Peyer's patch (tissue), 4 donors: ENCODE measurements at regions not wholly inside any gene's neighbourhood (a gene's known extent, or its start where the extent isn't known, plus 50 kb on each side); places are given as distances from the start of the nearest gene placed in this dataset.

Experiments
- DNase-seq, 3 donors: peaks; one replicate each; pipeline ENCODE4 v3.0.0-alpha.2; 2017 to 2019
- H3K27ac ChIP-seq, 4 donors: fragments of 200-600 bp; sonication (generic); one replicate each; pipeline ENCODE4 v1.5.1; 2016 to 2019
- H3K27me3 ChIP-seq, 2 donors: fragments of 200-600 bp; sonication (generic); one replicate each; pipeline ENCODE4 v1.5.1; 2019
- H3K36me3 ChIP-seq, 3 donors: fragments of 200-600 bp; sonication (generic); one replicate each; pipeline ENCODE4 v1.5.1; 2016 to 2019
- H3K4me1 ChIP-seq, 4 donors: fragments of 200-600 bp; sonication (generic); one replicate each; pipeline ENCODE4 v1.5.1; 2016 to 2019
- H3K4me3 ChIP-seq, 4 donors: fragments of 200-600 bp; sonication (generic); 1 replicate in 3 of 4; 2 replicates in 1 of 4; pipeline ENCODE4 v1.5.1; 2016 to 2019; ENCODE audit warnings: mild to moderate bottlenecking in 1 of 4
- H3K9me3 ChIP-seq, 4 donors: fragments of 200-600 bp; sonication (generic); one replicate each; pipeline ENCODE4 v1.5.1; 2016 to 2019; ENCODE audit warnings: mild to moderate bottlenecking in 1 of 4
- POLR2A ChIP-seq, 2 donors: fragments of 450-650 bp; IDR thresholded peaks; one replicate each; pipeline ENCODE4 v1.5.1; 2017; ENCODE audit warnings: antibody characterized with exemption in 2 of 2, mild to moderate bottlenecking in 2 of 2, moderate library complexity in 2 of 2
- TF ChIP-seq, protein P1 (sequence below), 6 experiments: fragments of 450-650 bp in 4 of 6; fragments of 200-600 bp in 2 of 6; sonication (generic) in 1 of 6; IDR thresholded peaks; one replicate each; pipeline ENCODE4 v1.5.1; 2017 to 2019; ENCODE audit warnings: antibody characterized with exemption in 6 of 6, mild to moderate bottlenecking in 3 of 6, moderate library complexity in 1 of 6

- TF ChIP-seq, protein P1, sequence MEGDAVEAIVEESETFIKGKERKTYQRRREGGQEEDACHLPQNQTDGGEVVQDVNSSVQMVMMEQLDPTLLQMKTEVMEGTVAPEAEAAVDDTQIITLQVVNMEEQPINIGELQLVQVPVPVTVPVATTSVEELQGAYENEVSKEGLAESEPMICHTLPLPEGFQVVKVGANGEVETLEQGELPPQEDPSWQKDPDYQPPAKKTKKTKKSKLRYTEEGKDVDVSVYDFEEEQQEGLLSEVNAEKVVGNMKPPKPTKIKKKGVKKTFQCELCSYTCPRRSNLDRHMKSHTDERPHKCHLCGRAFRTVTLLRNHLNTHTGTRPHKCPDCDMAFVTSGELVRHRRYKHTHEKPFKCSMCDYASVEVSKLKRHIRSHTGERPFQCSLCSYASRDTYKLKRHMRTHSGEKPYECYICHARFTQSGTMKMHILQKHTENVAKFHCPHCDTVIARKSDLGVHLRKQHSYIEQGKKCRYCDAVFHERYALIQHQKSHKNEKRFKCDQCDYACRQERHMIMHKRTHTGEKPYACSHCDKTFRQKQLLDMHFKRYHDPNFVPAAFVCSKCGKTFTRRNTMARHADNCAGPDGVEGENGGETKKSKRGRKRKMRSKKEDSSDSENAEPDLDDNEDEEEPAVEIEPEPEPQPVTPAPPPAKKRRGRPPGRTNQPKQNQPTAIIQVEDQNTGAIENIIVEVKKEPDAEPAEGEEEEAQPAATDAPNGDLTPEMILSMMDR (IDR thresholded peaks at IDR 0.05), result no peak
- TF ChIP-seq POLR2A (IDR thresholded peaks at IDR 0.05), result no peak
- Histone ChIP-seq H3K4me3 (no peak overlapping the region), H3K27ac (no peak overlapping the region), H3K4me1 (no peaks in the 10 kb centered on the region), H3K36me3 (no peaks in the 10 kb centered on the region), H3K27me3 (no peaks in the 10 kb centered on the region), H3K9me3 (no peaks in the 10 kb centered on the region)
- DNase-seq, result no peak
Measured at GRCh38 chr6:208364-208763, 83.9 kb upstream of the DUSP22 start.

DNA sequence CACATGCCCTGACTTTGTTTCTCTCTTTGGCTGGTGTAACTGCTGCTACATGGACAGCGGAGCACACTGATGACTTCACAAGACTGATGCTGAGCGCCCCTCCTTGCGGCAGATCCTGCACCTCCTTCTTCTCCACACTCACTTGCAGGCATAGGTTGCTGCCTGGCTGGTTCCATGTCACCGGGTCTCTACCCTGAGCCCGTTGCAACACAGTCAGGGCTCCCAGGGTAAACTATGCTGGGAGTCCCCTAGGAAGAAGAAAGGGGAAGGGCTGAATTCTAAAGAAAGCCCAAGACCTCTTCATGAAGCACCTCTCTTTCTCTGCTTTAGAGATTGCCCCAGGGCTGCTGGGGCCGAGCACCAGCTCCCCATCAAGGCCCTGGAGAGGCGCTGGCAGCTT, 83.3 kb upstream of the DUSP22 start:
- no peak for DNase-seq
- H3K27me3 ChIP-seq, result no peaks in the 10 kb centered on the region
- no peak overlapping the region for H3K27ac ChIP-seq
- no peaks in the 10 kb centered on the region for H3K36me3 ChIP-seq
- peak overlapping the region in 1 of 4 donors; percentile 31 for H3K4me3 ChIP-seq
- H3K4me1 ChIP-seq, result no peaks in the 10 kb centered on the region
- no peak for TF ChIP-seq POLR2A (IDR thresholded peaks at IDR 0.05)
- TF ChIP-seq, protein P1 (IDR thresholded peaks at IDR 0.05), result no peak
- no peaks in the 10 kb centered on the region for H3K9me3 ChIP-seq

DNA sequence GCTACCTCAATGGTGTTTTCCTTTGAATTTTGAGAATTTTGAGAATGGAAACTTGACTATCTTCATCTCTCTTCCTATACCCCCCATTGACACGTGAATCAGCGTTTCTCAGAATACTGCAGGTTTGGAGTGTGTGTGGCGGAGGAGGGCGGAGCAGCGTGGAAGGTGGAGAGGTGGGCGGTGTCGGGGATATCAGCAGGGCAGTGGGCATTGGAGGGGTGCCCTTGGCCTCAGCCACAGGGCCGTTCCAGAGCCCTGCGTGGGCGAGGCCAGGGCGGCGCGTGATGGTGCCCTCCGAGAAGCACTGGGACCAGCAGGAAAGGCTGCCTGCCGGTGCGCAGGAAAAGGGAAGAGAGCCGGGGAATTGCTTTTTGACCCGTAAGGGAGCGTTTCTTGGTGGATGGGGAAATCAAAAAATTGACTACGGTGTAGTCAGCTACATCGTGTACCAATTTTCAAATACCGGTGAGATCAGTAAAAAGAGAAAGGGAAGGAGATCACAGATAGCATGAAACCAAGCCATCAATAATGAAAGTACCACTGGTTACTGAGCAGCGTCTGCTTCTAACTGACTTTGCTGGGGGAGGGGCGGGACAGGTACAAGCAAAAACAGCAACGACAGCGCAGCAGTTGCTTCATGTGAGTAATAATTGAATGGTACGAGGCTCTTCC, 82.7 kb upstream of the DUSP22 start:
- Histone ChIP-seq H3K36me3 (no peaks in the 10 kb centered on the region), H3K4me3 (peak overlapping the region; percentile 15 to 40 (median 30))
- DNase-seq, result peak in 2 of 3 donors; percentile 56 to 60

GRCh38 chr6:210104-210456, 82.2 kb upstream of the DUSP22 start:
- Histone ChIP-seq H3K36me3 (no peaks in the 10 kb centered on the region), H3K27me3 (no peaks in the 10 kb centered on the region), H3K27ac (peak overlapping the region in 1 of 4 donors; percentile 14), H3K9me3 (no peaks in the 10 kb centered on the region), H3K4me1 (no peaks in the 10 kb centered on the region), H3K4me3 (peak overlapping the region in 3 of 4 donors; percentile 15 to 40 (median 31))
- DNase-seq, result no peak
- TF ChIP-seq POLR2A (IDR thresholded peaks at IDR 0.05), result no peak
- TF ChIP-seq, protein P1 (IDR thresholded peaks at IDR 0.05), result no peak

More for the DNA sequence above, 82.7 kb upstream of the DUSP22 start:
- H3K27me3 ChIP-seq, result no peaks in the 10 kb centered on the region
- peak overlapping the region in 1 of 4 donors; percentile 40 for H3K27ac ChIP-seq
- no peak for TF ChIP-seq POLR2A (IDR thresholded peaks at IDR 0.05)
- H3K4me1 ChIP-seq, result no peaks in the 10 kb centered on the region
- no peaks in the 10 kb centered on the region for H3K9me3 ChIP-seq

DNA sequence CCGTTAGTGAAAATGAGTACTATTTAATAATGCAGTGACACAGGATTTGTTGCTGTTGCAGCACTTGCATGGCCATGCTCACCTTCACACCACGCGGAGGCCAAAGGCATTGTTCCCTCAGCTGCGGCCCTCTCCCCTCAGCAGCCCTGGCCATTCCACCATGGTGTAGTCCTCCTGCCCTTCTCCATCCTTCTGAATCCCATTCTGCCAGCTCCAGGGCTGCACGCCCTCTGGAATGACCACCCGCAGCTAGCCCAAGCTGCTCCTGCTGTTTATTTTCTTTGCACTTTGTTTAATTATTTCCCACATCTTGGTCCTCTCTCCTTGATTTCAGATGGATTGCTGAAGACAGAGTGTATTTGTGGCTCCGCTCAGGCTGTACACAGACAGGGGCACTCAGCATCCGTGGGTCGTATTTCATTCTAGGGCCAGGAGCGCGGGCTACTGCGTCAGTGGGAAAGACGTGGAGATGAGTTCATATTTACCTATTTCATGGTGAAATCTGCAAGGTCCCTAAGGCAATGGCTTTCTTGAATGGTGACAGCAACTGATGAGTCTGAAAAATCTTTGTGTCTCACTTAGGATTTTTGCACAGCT, 81.4 kb upstream of the DUSP22 start:
- no peak for DNase-seq
- Histone ChIP-seq H3K9me3 (no peaks in the 10 kb centered on the region), H3K27ac (no peak overlapping the region), H3K4me1 (peaks cover 0 to 4% (median 0%) of the 10 kb centered on the region in 4 donors), H3K27me3 (no peaks in the 10 kb centered on the region), H3K4me3 (no peak overlapping the region), H3K36me3 (no peaks in the 10 kb centered on the region)
- TF ChIP-seq, protein P1 (IDR thresholded peaks at IDR 0.05), result no peak
- no peak for TF ChIP-seq POLR2A (IDR thresholded peaks at IDR 0.05)

- Histone ChIP-seq H3K36me3 (no peaks in the 10 kb centered on the region), H3K27ac (no peak overlapping the region), H3K27me3 (no peaks in the 10 kb centered on the region), H3K4me1 (peaks cover 0 to 4% (median 0%) of the 10 kb centered on the region in 4 donors), H3K4me3 (no peak overlapping the region), H3K9me3 (no peaks in the 10 kb centered on the region)
- TF ChIP-seq, protein P1 (IDR thresholded peaks at IDR 0.05), result no peak
- TF ChIP-seq POLR2A (IDR thresholded peaks at IDR 0.05), result no peak
- no peak for DNase-seq
Measured at GRCh38 chr6:211871-212497, 80.3 kb upstream of the DUSP22 start.
